ENCODE measurements at regions not wholly inside any gene's neighbourhood (a gene's known extent, or its start where the extent isn't known, plus 50 kb on each side); places are given as distances from the start of the nearest gene placed in this dataset.
"Not testable (repeated sequence)": the region's sequence is repeated elsewhere in the genome, so short reads cannot be mapped to it uniquely, and the experiment has no call there.

- Histone ChIP-seq H3K4me2 (ENCODE audit: low read depth, low read length, poor library complexity, severe bottlenecking) (no peak overlapping the region), H2AFZ (ENCODE audit: low read depth, low read length, severe bottlenecking) (no peak overlapping the region), H4K20me1 (ENCODE audit: low read depth, low read length) (no peaks in the 10 kb centered on the region)
These were observed 259.2 kb downstream of the IKZF2 start for GRCh38 chr2:212892193-212892592.

GRCh38 chr2:212891580-212891979, 259.8 kb downstream of the IKZF2 start:
- Histone ChIP-seq H3K27ac (ENCODE audit: low read depth, low read length) (no peak overlapping the region), H3K27me3 (ENCODE audit: low read length) (no peaks in the 10 kb centered on the region), H3K36me3 (ENCODE audit: low read length) (no peaks in the 10 kb centered on the region), H3K4me2 (ENCODE audit: low read depth, low read length, poor library complexity, severe bottlenecking) (no peak overlapping the region), H3K79me2 (ENCODE audit: insufficient read depth, low read length) (no peaks in the 10 kb centered on the region), H3K9me2 (replicated peaks; ENCODE audit: insufficient read depth, low read length) (no peaks in the 10 kb centered on the region), H4K20me1 (ENCODE audit: low read depth, low read length) (no peaks in the 10 kb centered on the region), H3F3A (ENCODE audit: insufficient read depth) (no peaks in the 10 kb centered on the region), H2AFZ (ENCODE audit: low read depth, low read length, severe bottlenecking) (no peak overlapping the region), H3K9ac (ENCODE audit: low read length) (no peak overlapping the region), H3K9me3 (ENCODE audit: insufficient read depth, low read length) (no peaks in the 10 kb centered on the region), H3K4me3 (ENCODE audit: insufficient read depth, low read length, poor library complexity, severe bottlenecking) (no peak overlapping the region)
- TF ChIP-seq EZH2phosphoT487 (conservative IDR thresholded peaks at IDR 0.05; ENCODE audit: low read length) (no peak), CTCF (IDR thresholded peaks at IDR 0.05; ENCODE audit: insufficient read depth, low read length, poor library complexity, severe bottlenecking) (no peak)

More at GRCh38 chr2:212892193-212892592, 259.2 kb downstream of the IKZF2 start:
- H3K4me3 ChIP-seq (ENCODE audit: insufficient read depth, low read length, poor library complexity, severe bottlenecking): no peak overlapping the region
- H3K79me2 ChIP-seq (ENCODE audit: insufficient read depth, low read length): no peaks in the 10 kb centered on the region
- H3K9ac ChIP-seq (ENCODE audit: low read length): no peak overlapping the region
- H3K36me3 ChIP-seq (ENCODE audit: low read length): no peaks in the 10 kb centered on the region
- no peaks in the 10 kb centered on the region for H3F3A ChIP-seq (ENCODE audit: insufficient read depth)
- H3K9me2 ChIP-seq (replicated peaks; ENCODE audit: insufficient read depth, low read length): no peaks in the 10 kb centered on the region
- no peaks in the 10 kb centered on the region for H3K27me3 ChIP-seq (ENCODE audit: low read length)
- H3K9me3 ChIP-seq (ENCODE audit: insufficient read depth, low read length): no peaks in the 10 kb centered on the region
- no peak overlapping the region for H3K27ac ChIP-seq (ENCODE audit: low read depth, low read length)
- TF ChIP-seq EZH2phosphoT487 (conservative IDR thresholded peaks at IDR 0.05; ENCODE audit: low read length) (no peak), CTCF (IDR thresholded peaks at IDR 0.05; ENCODE audit: insufficient read depth, low read length, poor library complexity, severe bottlenecking) (peak; percentile 13)

- TF ChIP-seq CTCF (IDR thresholded peaks at IDR 0.05; ENCODE audit: insufficient read depth, low read length, poor library complexity, severe bottlenecking) (no peak), EZH2phosphoT487 (conservative IDR thresholded peaks at IDR 0.05; ENCODE audit: low read length) (no peak)
- Histone ChIP-seq H3K36me3 (ENCODE audit: low read length) (no peaks in the 10 kb centered on the region), H3K27ac (ENCODE audit: low read depth, low read length) (no peak overlapping the region)
These were observed 268.8 kb downstream of the IKZF2 start for GRCh38 chr2:212882626-212883025.

GRCh38 chr2:212876556-212876955, 274.9 kb downstream of the IKZF2 start:
- H3F3A ChIP-seq (ENCODE audit: insufficient read depth); H3K4me3 ChIP-seq (ENCODE audit: insufficient read depth, low read length, poor library complexity, severe bottlenecking); H3K79me2 ChIP-seq (ENCODE audit: insufficient read depth, low read length); H3K27ac ChIP-seq (ENCODE audit: low read depth, low read length); H3K9ac ChIP-seq (ENCODE audit: low read length); H2AFZ ChIP-seq (ENCODE audit: low read depth, low read length, severe bottlenecking); H3K9me3 ChIP-seq (ENCODE audit: insufficient read depth, low read length); H4K20me1 ChIP-seq (ENCODE audit: low read depth, low read length); H3K9me2 ChIP-seq (replicated peaks; ENCODE audit: insufficient read depth, low read length); H3K27me3 ChIP-seq (ENCODE audit: low read length); H3K36me3 ChIP-seq (ENCODE audit: low read length); H3K4me2 ChIP-seq (ENCODE audit: low read depth, low read length, poor library complexity, severe bottlenecking): not testable (repeated sequence)

More at GRCh38 chr2:212882626-212883025, 268.8 kb downstream of the IKZF2 start:
- no peaks in the 10 kb centered on the region for H4K20me1 ChIP-seq (ENCODE audit: low read depth, low read length)
- no peak overlapping the region for H2AFZ ChIP-seq (ENCODE audit: low read depth, low read length, severe bottlenecking)
- no peak overlapping the region for H3K4me3 ChIP-seq (ENCODE audit: insufficient read depth, low read length, poor library complexity, severe bottlenecking)
- H3K4me2 ChIP-seq (ENCODE audit: low read depth, low read length, poor library complexity, severe bottlenecking): no peak overlapping the region
- H3F3A ChIP-seq (ENCODE audit: insufficient read depth): no peaks in the 10 kb centered on the region
- no peaks in the 10 kb centered on the region for H3K9me3 ChIP-seq (ENCODE audit: insufficient read depth, low read length)
- no peak overlapping the region for H3K9ac ChIP-seq (ENCODE audit: low read length)
- H3K27me3 ChIP-seq (ENCODE audit: low read length): no peaks in the 10 kb centered on the region
- no peaks in the 10 kb centered on the region for H3K79me2 ChIP-seq (ENCODE audit: insufficient read depth, low read length)
- no peaks in the 10 kb centered on the region for H3K9me2 ChIP-seq (replicated peaks; ENCODE audit: insufficient read depth, low read length)

GRCh38 chr2:212875950-212876349, 275.5 kb downstream of the IKZF2 start:
- not testable (repeated sequence) for H3K79me2 ChIP-seq (ENCODE audit: insufficient read depth, low read length); H3K9me3 ChIP-seq (ENCODE audit: insufficient read depth, low read length)

More at GRCh38 chr2:212875950-212876349, 275.5 kb downstream of the IKZF2 start:
- not testable (repeated sequence) for H4K20me1 ChIP-seq (ENCODE audit: low read depth, low read length); H3K27ac ChIP-seq (ENCODE audit: low read depth, low read length); H3K27me3 ChIP-seq (ENCODE audit: low read length); H2AFZ ChIP-seq (ENCODE audit: low read depth, low read length, severe bottlenecking); H3F3A ChIP-seq (ENCODE audit: insufficient read depth); H3K4me3 ChIP-seq (ENCODE audit: insufficient read depth, low read length, poor library complexity, severe bottlenecking); H3K9ac ChIP-seq (ENCODE audit: low read length); H3K9me2 ChIP-seq (replicated peaks; ENCODE audit: insufficient read depth, low read length); H3K36me3 ChIP-seq (ENCODE audit: low read length); H3K4me2 ChIP-seq (ENCODE audit: low read depth, low read length, poor library complexity, severe bottlenecking)
